HL-60 (cell line): ENCODE measurements at regions not wholly inside any gene's neighbourhood (a gene's known extent, or its start where the extent isn't known, plus 50 kb on each side); places are given as distances from the start of the nearest gene placed in this dataset.

Experiments used
- DNase-seq, 2 experiments: peaks; one replicate each; pipeline ENCODE4 v3.0.0-alpha.2; 2010 to 2020; ENCODE audit warnings: low read depth in 1 of 2, low spot score in 1 of 2
- H3K27ac ChIP-seq: fragments of 250-450 bp; sonication (Bioruptor Pico); replicated peaks from 2 replicates; pipeline ENCODE4 v1.5.1; 2020; ENCODE audit warnings: mild to moderate bottlenecking, moderate library complexity
- H3K27me3 ChIP-seq: fragments of 250-450 bp; sonication (Bioruptor Pico); 2 replicates; pipeline ENCODE4 v1.5.1; 2021; ENCODE audit warnings: mild to moderate bottlenecking, moderate library complexity; ENCODE audit not compliant: insufficient read depth, poor library complexity, severe bottlenecking
- H3K4me3 ChIP-seq: replicated peaks from 2 replicates; pipeline ENCODE4 v1.5.1; 2011; ENCODE audit warnings: mild to moderate bottlenecking, control low read depth, low read length; ENCODE audit not compliant: insufficient read depth
- GABPA ChIP-seq: IDR thresholded peaks from 2 replicates; pipeline ENCODE4 v1.6.1; 2012; ENCODE audit warnings: low read depth
- POLR2AphosphoS5 ChIP-seq: IDR thresholded peaks from 2 replicates; pipeline ENCODE4 v1.6.1; 2012; ENCODE audit warnings: low read depth
- SPI1 ChIP-seq: IDR thresholded peaks from 2 replicates; pipeline ENCODE4 v1.6.1; 2012; ENCODE audit warnings: low read depth, mild to moderate bottlenecking, borderline replicate concordance
- TF ChIP-seq, protein P1 (sequence below): IDR thresholded peaks from one replicate; pipeline ENCODE4 v1.5.1; 2011; ENCODE audit warnings: low read length, control low read depth, inconsistent platforms; ENCODE audit not compliant: insufficient read depth
- TF ChIP-seq, protein P2 (sequence below): IDR thresholded peaks from 2 replicates; pipeline ENCODE4 v1.6.1; 2012; ENCODE audit warnings: low read depth; ENCODE audit not compliant: insufficient replicate concordance

GRCh38 chr6:4717124-4717523, 59.1 kb upstream of the CDYL start:
- DNase-seq: no peak
- Histone ChIP-seq H3K4me3 (no peak overlapping the region), H3K27me3 (no peaks in the 10 kb centered on the region), H3K27ac (no peak overlapping the region)
- TF ChIP-seq, protein P1, sequence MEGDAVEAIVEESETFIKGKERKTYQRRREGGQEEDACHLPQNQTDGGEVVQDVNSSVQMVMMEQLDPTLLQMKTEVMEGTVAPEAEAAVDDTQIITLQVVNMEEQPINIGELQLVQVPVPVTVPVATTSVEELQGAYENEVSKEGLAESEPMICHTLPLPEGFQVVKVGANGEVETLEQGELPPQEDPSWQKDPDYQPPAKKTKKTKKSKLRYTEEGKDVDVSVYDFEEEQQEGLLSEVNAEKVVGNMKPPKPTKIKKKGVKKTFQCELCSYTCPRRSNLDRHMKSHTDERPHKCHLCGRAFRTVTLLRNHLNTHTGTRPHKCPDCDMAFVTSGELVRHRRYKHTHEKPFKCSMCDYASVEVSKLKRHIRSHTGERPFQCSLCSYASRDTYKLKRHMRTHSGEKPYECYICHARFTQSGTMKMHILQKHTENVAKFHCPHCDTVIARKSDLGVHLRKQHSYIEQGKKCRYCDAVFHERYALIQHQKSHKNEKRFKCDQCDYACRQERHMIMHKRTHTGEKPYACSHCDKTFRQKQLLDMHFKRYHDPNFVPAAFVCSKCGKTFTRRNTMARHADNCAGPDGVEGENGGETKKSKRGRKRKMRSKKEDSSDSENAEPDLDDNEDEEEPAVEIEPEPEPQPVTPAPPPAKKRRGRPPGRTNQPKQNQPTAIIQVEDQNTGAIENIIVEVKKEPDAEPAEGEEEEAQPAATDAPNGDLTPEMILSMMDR: no peak
- no peak for TF ChIP-seq SPI1
- TF ChIP-seq GABPA: no peak
- TF ChIP-seq, protein P2, sequence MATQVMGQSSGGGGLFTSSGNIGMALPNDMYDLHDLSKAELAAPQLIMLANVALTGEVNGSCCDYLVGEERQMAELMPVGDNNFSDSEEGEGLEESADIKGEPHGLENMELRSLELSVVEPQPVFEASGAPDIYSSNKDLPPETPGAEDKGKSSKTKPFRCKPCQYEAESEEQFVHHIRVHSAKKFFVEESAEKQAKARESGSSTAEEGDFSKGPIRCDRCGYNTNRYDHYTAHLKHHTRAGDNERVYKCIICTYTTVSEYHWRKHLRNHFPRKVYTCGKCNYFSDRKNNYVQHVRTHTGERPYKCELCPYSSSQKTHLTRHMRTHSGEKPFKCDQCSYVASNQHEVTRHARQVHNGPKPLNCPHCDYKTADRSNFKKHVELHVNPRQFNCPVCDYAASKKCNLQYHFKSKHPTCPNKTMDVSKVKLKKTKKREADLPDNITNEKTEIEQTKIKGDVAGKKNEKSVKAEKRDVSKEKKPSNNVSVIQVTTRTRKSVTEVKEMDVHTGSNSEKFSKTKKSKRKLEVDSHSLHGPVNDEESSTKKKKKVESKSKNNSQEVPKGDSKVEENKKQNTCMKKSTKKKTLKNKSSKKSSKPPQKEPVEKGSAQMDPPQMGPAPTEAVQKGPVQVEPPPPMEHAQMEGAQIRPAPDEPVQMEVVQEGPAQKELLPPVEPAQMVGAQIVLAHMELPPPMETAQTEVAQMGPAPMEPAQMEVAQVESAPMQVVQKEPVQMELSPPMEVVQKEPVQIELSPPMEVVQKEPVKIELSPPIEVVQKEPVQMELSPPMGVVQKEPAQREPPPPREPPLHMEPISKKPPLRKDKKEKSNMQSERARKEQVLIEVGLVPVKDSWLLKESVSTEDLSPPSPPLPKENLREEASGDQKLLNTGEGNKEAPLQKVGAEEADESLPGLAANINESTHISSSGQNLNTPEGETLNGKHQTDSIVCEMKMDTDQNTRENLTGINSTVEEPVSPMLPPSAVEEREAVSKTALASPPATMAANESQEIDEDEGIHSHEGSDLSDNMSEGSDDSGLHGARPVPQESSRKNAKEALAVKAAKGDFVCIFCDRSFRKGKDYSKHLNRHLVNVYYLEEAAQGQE: no peak
- no peak for TF ChIP-seq POLR2AphosphoS5

DNA sequence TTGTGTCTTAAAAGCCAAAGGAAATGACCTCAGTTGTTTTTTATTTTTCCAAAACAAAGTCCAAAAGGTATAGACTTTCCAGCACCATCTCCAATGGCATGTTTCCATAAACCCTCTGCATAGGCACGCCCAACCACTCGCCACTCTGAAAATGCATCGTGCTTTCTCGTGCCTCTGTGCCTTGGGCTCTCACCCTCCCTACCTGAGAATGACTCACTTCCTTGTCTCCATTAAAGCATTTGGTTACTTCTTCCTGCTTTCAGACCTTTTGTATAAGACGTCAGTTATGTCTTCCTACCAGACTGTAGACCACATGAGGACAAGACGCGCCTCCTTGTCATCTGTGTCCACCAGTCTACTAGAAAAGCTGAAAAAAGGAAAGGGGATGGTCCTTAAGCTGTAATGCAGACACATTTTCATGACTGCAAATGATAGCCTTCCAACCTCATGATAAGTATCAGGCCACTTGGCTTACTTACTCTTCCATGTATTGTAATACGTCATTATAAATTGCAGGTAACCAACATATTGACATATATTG, 61.2 kb upstream of the CDYL start:
- no peak for TF ChIP-seq SPI1
- TF ChIP-seq, protein P2: no peak
- no peak for TF ChIP-seq GABPA
- no peak overlapping the region for H3K27ac ChIP-seq
- no peak overlapping the region for H3K4me3 ChIP-seq
- no peaks in the 10 kb centered on the region for H3K27me3 ChIP-seq
- no peak for DNase-seq

DNA sequence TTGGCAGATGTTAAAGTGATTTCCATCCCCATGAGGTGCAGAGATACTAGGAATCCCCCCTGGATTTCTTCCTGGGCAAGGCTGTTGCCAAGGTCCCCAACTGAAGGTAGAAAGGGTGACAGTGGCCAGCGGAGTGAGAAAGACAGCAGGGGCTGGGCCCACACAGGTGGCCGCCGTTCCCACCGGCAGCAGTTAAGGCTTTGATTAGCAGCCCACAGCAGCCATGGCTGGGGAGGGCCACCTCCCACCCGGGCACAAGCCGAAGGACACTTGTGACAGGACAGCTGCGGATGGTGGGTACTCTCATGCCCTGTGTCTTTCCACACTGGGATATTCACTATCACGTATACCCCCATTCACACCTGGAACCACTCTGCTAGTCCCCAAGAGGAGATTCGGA, 63.9 kb upstream of the CDYL start:
- H3K4me3 ChIP-seq: no peak overlapping the region
- TF ChIP-seq POLR2AphosphoS5 (no peak), GABPA (no peak), SPI1 (no peak)
- TF ChIP-seq, protein P2: no peak
- TF ChIP-seq, protein P1: no peak
- H3K27me3 ChIP-seq: no peaks in the 10 kb centered on the region
- H3K27ac ChIP-seq: no peak overlapping the region
- no peak for DNase-seq

DNA sequence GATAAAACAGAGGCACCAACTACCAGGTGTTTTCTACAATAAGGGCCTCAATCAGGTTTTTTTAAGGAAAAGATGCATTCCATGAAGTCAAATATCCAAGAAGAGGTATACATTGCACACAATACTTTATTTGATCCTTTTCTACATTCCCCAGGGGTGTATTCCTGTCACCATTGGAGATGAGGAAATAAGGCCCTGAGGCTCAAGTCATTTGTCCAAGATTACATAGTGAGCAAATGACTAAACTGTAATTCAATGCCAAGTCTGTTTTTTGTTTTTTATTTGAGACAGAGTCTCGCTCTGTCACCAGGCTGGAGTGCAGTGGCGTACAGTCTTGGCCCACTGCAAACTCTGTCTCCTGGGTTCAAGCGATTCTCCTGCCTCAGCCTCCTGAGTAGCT, 69.2 kb upstream of the CDYL start:
- Histone ChIP-seq H3K27ac (no peak overlapping the region), H3K27me3 (no peaks in the 10 kb centered on the region), H3K4me3 (no peak overlapping the region)
- TF ChIP-seq, protein P2: no peak
- TF ChIP-seq GABPA: no peak
- TF ChIP-seq SPI1: no peak
- TF ChIP-seq POLR2AphosphoS5: no peak
- TF ChIP-seq, protein P1: no peak
- no peak for DNase-seq
